HCT116 (cell line): ENCODE measurements at regions not wholly inside any gene's neighbourhood (a gene's known extent, or its start where the extent isn't known, plus 50 kb on each side); places are given as distances from the start of the nearest gene placed in this dataset.

Experiments
- ATAC-seq: fragments of 200-7000 bp; cut with Tn5 transposase; 2 replicates; pipeline ENCODE4 v1.9.1; 2020; ENCODE audit warnings: mild to moderate bottlenecking, moderate library complexity
- BruUV-seq: library from RNA; stranded (reverse); fragments of 400-500 nt; replicated peaks from 2 replicates; lab custom pipeline; 2021; lab: Mats Ljungman, UMichigan
- CTCF ChIA-PET: fragments of 300-600 bp; sonication (Branson Sonifier 250); formaldehyde crosslinking; loops from one replicate; lab custom pipeline; 2021; ENCODE audit warnings: antibody characterized with exemption; lab: Charles Lee
- POLR2A ChIA-PET: fragments of 300-600, 350-600 bp; sonication (Branson Sonifier 250); formaldehyde crosslinking; loops from one replicate; lab custom pipeline; 2021; ENCODE audit warnings: antibody characterized with exemption; lab: Charles Lee
- RAD21 ChIA-PET, 2 experiments: fragments of 300-600 bp; sonication (Branson Sonifier 250); formaldehyde crosslinking; loops; one replicate each; lab custom pipeline; 2023; ENCODE audit warnings: low total read pairs in 2 of 2; ENCODE audit not compliant: uncharacterized antibody in 2 of 2, unreplicated experiment in 2 of 2, low non-redundant PET in 1 of 2; lab: Charles Lee
- DNase-seq: peaks from one replicate; pipeline ENCODE4 v3.0.0-alpha.2; 2010; ENCODE audit warnings: low read depth, low spot score
- H2AFZ ChIP-seq: fragments of 200-600 bp; shearing (Covaris generic), sonication (generic); 2 replicates; pipeline ENCODE4 v1.6.1; 2017; ENCODE audit warnings: low read depth, mixed run types, mixed read lengths, antibody characterized with exemption, low read length; ENCODE audit not compliant: poor library complexity, severe bottlenecking
- H3K27ac ChIP-seq: 2 replicates; pipeline ENCODE4 v1.5.1; 2012; ENCODE audit warnings: low read depth, low read length
- H3K27me3 ChIP-seq: fragments of 200-600 bp; sonication (generic); 2 replicates; pipeline ENCODE4 v1.6.1; 2016; ENCODE audit warnings: mixed run types, low read length, mixed read lengths; ENCODE audit not compliant: insufficient read depth
- H3K36me3 ChIP-seq, 2 experiments: fragments of 200-500 bp in 1 of 2; fragments of 200-600 bp in 1 of 2; sonication (Bioruptor generic) in 1 of 2; sonication (generic) in 1 of 2; 2 replicates each; pipeline versions ENCODE4 v1.5.1 to v1.6.1; 2014 to 2016; ENCODE audit warnings: low read length in 2 of 2, inconsistent platforms in 1 of 2, mixed read lengths in 1 of 2, mixed run types in 1 of 2; ENCODE audit not compliant: insufficient read depth in 2 of 2, control insufficient read depth in 1 of 2
- H3K4me1 ChIP-seq, 2 experiments: fragments of 200-600 bp in 1 of 2; sonication (generic) in 1 of 2; 2 replicates each; pipeline versions ENCODE4 v1.5.1 to v1.6.1; 2012 to 2017; ENCODE audit warnings: low read length in 2 of 2, inconsistent platforms in 1 of 2, mild to moderate bottlenecking in 1 of 2, mixed read lengths in 1 of 2, mixed run types in 1 of 2, moderate library complexity in 1 of 2; ENCODE audit not compliant: insufficient read depth in 2 of 2, control insufficient read depth in 1 of 2
- H3K4me2 ChIP-seq: fragments of 200-600 bp; sonication (generic); 2 replicates; pipeline ENCODE4 v1.6.1; 2017; ENCODE audit warnings: mixed run types, low read length, mixed read lengths
- H3K4me3 ChIP-seq, 2 experiments: fragments of 200-600 bp in 1 of 2; sonication (generic) in 1 of 2; replicated peaks in 1 of 2; 2 replicates each; pipeline ENCODE4 v1.5.1; 2011 to 2016; ENCODE audit warnings: low read length in 2 of 2, control low read depth in 1 of 2, low read depth in 1 of 2, mild to moderate bottlenecking in 1 of 2, mixed read lengths in 1 of 2, mixed run types in 1 of 2
- H3K79me2 ChIP-seq: fragments of 200-600 bp; sonication (generic); 2 replicates; pipeline ENCODE4 v1.6.1; 2017; ENCODE audit warnings: mild to moderate bottlenecking, mixed run types, low read length, moderate library complexity, mixed read lengths; ENCODE audit not compliant: insufficient read depth
- H3K9ac ChIP-seq: fragments of 200-600 bp; sonication (generic); 2 replicates; pipeline ENCODE4 v1.6.1; 2016; ENCODE audit warnings: low read length, mixed read lengths
- H3K9me2 ChIP-seq: fragments of 200-600 bp; sonication (generic), shearing (Covaris generic); 2 replicates; pipeline ENCODE4 v1.6.1; 2017; ENCODE audit warnings: mixed run types, mild to moderate bottlenecking, moderate library complexity; ENCODE audit not compliant: insufficient read depth
- H3K9me3 ChIP-seq, 2 experiments: fragments of 200-500 bp in 1 of 2; fragments of 200-600 bp in 1 of 2; sonication (Bioruptor generic) in 1 of 2; sonication (generic) in 1 of 2; 2 replicates each; pipeline ENCODE4 v1.6.1; 2014 to 2017; ENCODE audit warnings: low read length in 2 of 2, mixed read lengths in 2 of 2, inconsistent platforms in 1 of 2, low read depth in 1 of 2, mild to moderate bottlenecking in 1 of 2, mixed run types in 1 of 2, moderate library complexity in 1 of 2; ENCODE audit not compliant: control insufficient read depth in 1 of 2, insufficient read depth in 1 of 2
- H4K20me1 ChIP-seq: fragments of 200-600 bp; sonication (generic), shearing (Covaris generic); 2 replicates; pipeline ENCODE4 v1.6.1; 2017; ENCODE audit warnings: mixed run types, mild to moderate bottlenecking, moderate library complexity; ENCODE audit not compliant: insufficient read depth
- CBX3 ChIP-seq: IDR thresholded peaks from 2 replicates; pipeline ENCODE4 v1.6.1; 2012; ENCODE audit warnings: low read depth
- CEBPB ChIP-seq: IDR thresholded peaks from 2 replicates; pipeline ENCODE4 v1.6.1; 2012; ENCODE audit warnings: low read depth
- ZFX ChIP-seq: fragments of 450-650 bp; IDR thresholded peaks from 2 replicates; pipeline ENCODE4 v1.6.1; 2017
- intact Hi-C: fragments of 100-400 bp; cut with micrococcal nuclease; formaldehyde crosslinking; loops from 2 replicates; pipeline ENCODE4 v1.10.0; 2022
- TF ChIP-seq, protein P1 (sequence below): IDR thresholded peaks from 2 replicates; pipeline ENCODE4 v1.6.1; 2011; ENCODE audit warnings: mild to moderate bottlenecking, low read length, moderate library complexity; ENCODE audit not compliant: insufficient replicate concordance; ENCODE audit errors: extremely low read depth
- TF ChIP-seq, protein P2 (sequence below): IDR thresholded peaks from 2 replicates; pipeline ENCODE4 v1.6.1; 2012
- TF ChIP-seq, protein P3 (sequence below), 3 experiments: fragments of 200-600 bp in 1 of 3; sonication (generic) in 1 of 3; IDR thresholded peaks in 2 of 3; conservative IDR thresholded peaks in 1 of 3; 2 replicates each; pipeline ENCODE4 v1.5.1; 2012 to 2017; ENCODE audit warnings: low read depth in 2 of 3, low read length in 2 of 3, antibody characterized with exemption in 1 of 3, borderline replicate concordance in 1 of 3, control low read depth in 1 of 3, mild to moderate bottlenecking in 1 of 3, mixed read lengths in 1 of 3, mixed run types in 1 of 3, moderate library complexity in 1 of 3; ENCODE audit not compliant: insufficient read depth in 1 of 3

DNA sequence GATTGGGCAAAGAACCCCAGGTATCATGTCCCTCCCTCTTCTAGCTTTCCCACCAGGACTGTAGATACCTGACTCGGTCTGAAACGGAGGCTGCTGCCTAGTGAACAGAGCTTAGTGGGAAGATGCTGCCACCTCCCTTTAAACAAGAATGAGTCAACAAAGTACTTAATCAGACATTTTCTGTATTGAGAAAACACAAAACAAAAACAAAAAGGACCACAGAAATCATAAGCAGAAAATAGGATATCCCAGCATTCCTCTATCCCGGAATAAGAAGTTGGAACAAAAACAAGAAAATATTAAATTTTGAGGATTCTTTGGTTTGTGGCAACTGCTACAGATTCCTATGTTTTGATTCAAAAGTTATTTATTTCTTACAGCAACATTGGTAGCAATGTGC lies 51.7 kb upstream of the COL8A1 start:
- ChIA-PET POLR2A (no interaction called here), RAD21 (no interaction called here), CTCF (no interaction called here)
- Histone ChIP-seq H3K9me2 (no peaks in the 10 kb centered on the region), H3K4me2 (no peak overlapping the region), H3K36me3 (no peaks in the 10 kb centered on the region), H3K27ac (no peak overlapping the region), H4K20me1 (no peaks in the 10 kb centered on the region), H2AFZ (no peak overlapping the region), H3K27me3 (peaks cover 34% of the 10 kb centered on the region), H3K79me2 (no peaks in the 10 kb centered on the region), H3K4me1 (no peaks in the 10 kb centered on the region), H3K4me3 (no peak overlapping the region), H3K9ac (no peak overlapping the region), H3K9me3 (no peaks in the 10 kb centered on the region)
- ATAC-seq, result no peak
- intact Hi-C loops, result no loop called here
- no TSS peak for BruUV-seq
- TF ChIP-seq ZFX (no peak), CEBPB (no peak), CBX3 (no peak)
- TF ChIP-seq, protein P1, sequence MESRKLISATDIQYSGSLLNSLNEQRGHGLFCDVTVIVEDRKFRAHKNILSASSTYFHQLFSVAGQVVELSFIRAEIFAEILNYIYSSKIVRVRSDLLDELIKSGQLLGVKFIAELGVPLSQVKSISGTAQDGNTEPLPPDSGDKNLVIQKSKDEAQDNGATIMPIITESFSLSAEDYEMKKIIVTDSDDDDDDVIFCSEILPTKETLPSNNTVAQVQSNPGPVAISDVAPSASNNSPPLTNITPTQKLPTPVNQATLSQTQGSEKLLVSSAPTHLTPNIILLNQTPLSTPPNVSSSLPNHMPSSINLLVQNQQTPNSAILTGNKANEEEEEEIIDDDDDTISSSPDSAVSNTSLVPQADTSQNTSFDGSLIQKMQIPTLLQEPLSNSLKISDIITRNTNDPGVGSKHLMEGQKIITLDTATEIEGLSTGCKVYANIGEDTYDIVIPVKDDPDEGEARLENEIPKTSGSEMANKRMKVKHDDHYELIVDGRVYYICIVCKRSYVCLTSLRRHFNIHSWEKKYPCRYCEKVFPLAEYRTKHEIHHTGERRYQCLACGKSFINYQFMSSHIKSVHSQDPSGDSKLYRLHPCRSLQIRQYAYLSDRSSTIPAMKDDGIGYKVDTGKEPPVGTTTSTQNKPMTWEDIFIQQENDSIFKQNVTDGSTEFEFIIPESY, result no peak
- TF ChIP-seq, protein P2, sequence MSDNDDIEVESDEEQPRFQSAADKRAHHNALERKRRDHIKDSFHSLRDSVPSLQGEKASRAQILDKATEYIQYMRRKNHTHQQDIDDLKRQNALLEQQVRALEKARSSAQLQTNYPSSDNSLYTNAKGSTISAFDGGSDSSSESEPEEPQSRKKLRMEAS, result no peak
- TF ChIP-seq, protein P3, sequence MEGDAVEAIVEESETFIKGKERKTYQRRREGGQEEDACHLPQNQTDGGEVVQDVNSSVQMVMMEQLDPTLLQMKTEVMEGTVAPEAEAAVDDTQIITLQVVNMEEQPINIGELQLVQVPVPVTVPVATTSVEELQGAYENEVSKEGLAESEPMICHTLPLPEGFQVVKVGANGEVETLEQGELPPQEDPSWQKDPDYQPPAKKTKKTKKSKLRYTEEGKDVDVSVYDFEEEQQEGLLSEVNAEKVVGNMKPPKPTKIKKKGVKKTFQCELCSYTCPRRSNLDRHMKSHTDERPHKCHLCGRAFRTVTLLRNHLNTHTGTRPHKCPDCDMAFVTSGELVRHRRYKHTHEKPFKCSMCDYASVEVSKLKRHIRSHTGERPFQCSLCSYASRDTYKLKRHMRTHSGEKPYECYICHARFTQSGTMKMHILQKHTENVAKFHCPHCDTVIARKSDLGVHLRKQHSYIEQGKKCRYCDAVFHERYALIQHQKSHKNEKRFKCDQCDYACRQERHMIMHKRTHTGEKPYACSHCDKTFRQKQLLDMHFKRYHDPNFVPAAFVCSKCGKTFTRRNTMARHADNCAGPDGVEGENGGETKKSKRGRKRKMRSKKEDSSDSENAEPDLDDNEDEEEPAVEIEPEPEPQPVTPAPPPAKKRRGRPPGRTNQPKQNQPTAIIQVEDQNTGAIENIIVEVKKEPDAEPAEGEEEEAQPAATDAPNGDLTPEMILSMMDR (IDR thresholded peaks at IDR 0.05 in 2 of 3, conservative IDR thresholded peaks at IDR 0.05 in 1 of 3; ENCODE audit: borderline replicate concordance in 1 of 3, insufficient read depth in 1 of 3, low read depth in 2 of 3, low read length in 2 of 3), result no peak
- DNase-seq, result no peak
